Trophoblast cell (in vitro differentiated cells and primary cell): ENCODE measurements at regions not wholly inside any gene's neighbourhood (a gene's known extent, or its start where the extent isn't known, plus 50 kb on each side); places are given as distances from the start of the nearest gene placed in this dataset.

Experiments used
- DNase-seq, 2 donors: peaks; one replicate each; pipeline ENCODE4 v3.0.0-alpha.2; 2016
- H2AFZ ChIP-seq: 2 replicates; pipeline ENCODE4 v1.6.1; 2013; ENCODE audit warnings: low read length, moderate library complexity, mild to moderate bottlenecking; ENCODE audit not compliant: insufficient read depth, poor library complexity
- H2AK5ac ChIP-seq: 2 replicates; pipeline ENCODE4 v1.6.1; 2013; ENCODE audit warnings: mild to moderate bottlenecking, low read length
- H2BK120ac ChIP-seq: 2 replicates; pipeline ENCODE4 v1.6.1; 2013; ENCODE audit warnings: low read length, mild to moderate bottlenecking, moderate library complexity; ENCODE audit not compliant: insufficient read depth, poor library complexity
- H2BK12ac ChIP-seq: 2 replicates; pipeline ENCODE4 v1.6.1; 2013; ENCODE audit warnings: mild to moderate bottlenecking, low read length, moderate library complexity
- H2BK5ac ChIP-seq: 2 replicates; pipeline ENCODE4 v1.6.1; 2013; ENCODE audit warnings: low read length, low read depth, moderate library complexity, mild to moderate bottlenecking; ENCODE audit not compliant: poor library complexity
- H3K14ac ChIP-seq: 2 replicates; pipeline ENCODE4 v1.6.1; 2013; ENCODE audit warnings: mild to moderate bottlenecking, low read length
- H3K18ac ChIP-seq: 2 replicates; pipeline ENCODE4 v1.6.1; 2013; ENCODE audit warnings: mild to moderate bottlenecking, low read length
- H3K23ac ChIP-seq: 2 replicates; pipeline ENCODE4 v1.6.1; 2013; ENCODE audit warnings: low read length
- H3K27ac ChIP-seq: 2 replicates; pipeline ENCODE4 v1.5.1; 2013; ENCODE audit warnings: low read depth, mild to moderate bottlenecking, inconsistent platforms, low read length, moderate library complexity
- H3K27me3 ChIP-seq: 2 replicates; pipeline ENCODE4 v1.6.1; 2013; ENCODE audit warnings: inconsistent platforms, mild to moderate bottlenecking, low read length, moderate library complexity; ENCODE audit not compliant: insufficient read depth
- H3K36me3 ChIP-seq, 2 experiments: 1 replicate in 1 of 2; 2 replicates in 1 of 2; pipeline ENCODE4 v1.6.1; 2013; ENCODE audit warnings: low read length in 2 of 2, mild to moderate bottlenecking in 2 of 2, moderate library complexity in 1 of 2; ENCODE audit not compliant: insufficient read depth in 2 of 2, control insufficient read depth in 1 of 2
- H3K4ac ChIP-seq: 2 replicates; pipeline ENCODE4 v1.6.1; 2013; ENCODE audit warnings: low read depth, mild to moderate bottlenecking, low read length, moderate library complexity
- H3K4me1 ChIP-seq, 2 experiments: 1 replicate in 1 of 2; 2 replicates in 1 of 2; pipeline ENCODE4 v1.6.1; 2013; ENCODE audit warnings: low read length in 2 of 2, mild to moderate bottlenecking in 2 of 2, moderate library complexity in 1 of 2; ENCODE audit not compliant: insufficient read depth in 2 of 2, control insufficient read depth in 1 of 2
- H3K4me2 ChIP-seq: 2 replicates; pipeline ENCODE4 v1.6.1; 2013; ENCODE audit warnings: inconsistent platforms, mild to moderate bottlenecking, low read length, moderate library complexity
- H3K4me3 ChIP-seq: 2 replicates; pipeline ENCODE4 v1.5.1; 2013; ENCODE audit warnings: mild to moderate bottlenecking, low read depth, low read length, inconsistent platforms
- H3K79me1 ChIP-seq: one replicate; pipeline ENCODE4 v1.6.1; 2013; ENCODE audit warnings: low read length
- H3K79me2 ChIP-seq: 2 replicates; pipeline ENCODE4 v1.6.1; 2013; ENCODE audit warnings: low read length, mild to moderate bottlenecking; ENCODE audit not compliant: control insufficient read depth, insufficient read depth, poor library complexity
- H3K9ac ChIP-seq: 2 replicates; pipeline ENCODE4 v1.6.1; 2013; ENCODE audit warnings: mild to moderate bottlenecking, low read length
- H3K9me3 ChIP-seq: 2 replicates; pipeline ENCODE4 v1.6.1; 2013; ENCODE audit warnings: low read depth, mild to moderate bottlenecking, control low read depth, inconsistent platforms, low read length; ENCODE audit not compliant: insufficient read depth
- H4K12ac ChIP-seq: 2 replicates; pipeline ENCODE4 v1.6.1; 2013; ENCODE audit warnings: low read depth, mild to moderate bottlenecking, low read length, moderate library complexity
- H4K8ac ChIP-seq: 2 replicates; pipeline ENCODE4 v1.6.1; 2013; ENCODE audit warnings: low read depth, mild to moderate bottlenecking, low read length, moderate library complexity
- H4K91ac ChIP-seq: one replicate; pipeline ENCODE4 v1.6.1; 2013; ENCODE audit warnings: low read depth, mild to moderate bottlenecking, low read length, moderate library complexity
- WGBS: extraction: QIAGEN DNeasy Blood & Tissue Kit; methylation state at CpG from one replicate; pipeline ENCODE4 v1.1.7; 2013; ENCODE audit warnings: missing lambda C conversion rate; ENCODE audit not compliant: insufficient read length, insufficient coverage; ENCODE audit errors: extremely low coverage; 5-methylcytosine and 5-hydroxymethylcytosine counted together

GRCh38 chr10:4016214-4016740, 231.3 kb upstream of the KLF6 start:
- peaks cover 6% of the 10 kb centered on the region for H3K79me1 ChIP-seq
- peak overlapping the region; percentile 18 for H4K91ac ChIP-seq
- no peak overlapping the region for H3K4me3 ChIP-seq
- no peaks in the 10 kb centered on the region for H3K9me3 ChIP-seq
- H2AK5ac ChIP-seq = no peak overlapping the region
- no peak overlapping the region for H3K9ac ChIP-seq
- H3K79me2 ChIP-seq = no peaks in the 10 kb centered on the region
- H4K8ac ChIP-seq = no peak overlapping the region
- peak overlapping the region; percentile 40 for H2BK120ac ChIP-seq
- H3K4ac ChIP-seq = no peak overlapping the region
- no peak overlapping the region for H3K18ac ChIP-seq
- no CpG with 5 or more reads among the region's 10 CpGs for WGBS
- H3K36me3 ChIP-seq = no peaks in the 10 kb centered on the region
- peak overlapping the region; percentile 73 for H2BK12ac ChIP-seq
- no peaks in the 10 kb centered on the region for H3K27me3 ChIP-seq
- no peak overlapping the region for H3K4me2 ChIP-seq
- no peak overlapping the region for H3K27ac ChIP-seq
- peak overlapping the region; percentile 52 for H3K14ac ChIP-seq
- DNase-seq = peak; percentile 21 to 31
- no peaks in the 10 kb centered on the region for H3K4me1 ChIP-seq
- no peak overlapping the region for H2AFZ ChIP-seq
- H3K23ac ChIP-seq = no peak overlapping the region
- H2BK5ac ChIP-seq = no peak overlapping the region
- no peak overlapping the region for H4K12ac ChIP-seq

GRCh38 chr10:4013651-4014121, 228.7 kb upstream of the KLF6 start:
- Histone ChIP-seq H3K4me1 (no peaks in the 10 kb centered on the region), H3K9ac (no peak overlapping the region), H4K8ac (no peak overlapping the region), H2BK5ac (no peak overlapping the region), H2AFZ (no peak overlapping the region), H3K18ac (no peak overlapping the region), H3K23ac (no peak overlapping the region), H3K27ac (no peak overlapping the region), H3K79me2 (no peaks in the 10 kb centered on the region), H3K14ac (no peak overlapping the region), H3K27me3 (no peaks in the 10 kb centered on the region), H3K79me1 (peaks cover 6% of the 10 kb centered on the region), H4K12ac (no peak overlapping the region), H3K4me3 (no peak overlapping the region), H2AK5ac (peak overlapping the region; percentile 59), H2BK120ac (peak overlapping the region; percentile 28), H4K91ac (peak overlapping the region; percentile 14), H3K36me3 (no peaks in the 10 kb centered on the region), H2BK12ac (peak overlapping the region; percentile 83), H3K9me3 (no peaks in the 10 kb centered on the region), H3K4me2 (no peak overlapping the region), H3K4ac (no peak overlapping the region)
- no CpG with 5 or more reads among the region's 13 CpGs for WGBS
- no peak for DNase-seq

- no peak for DNase-seq
- Histone ChIP-seq H3K18ac (no peak overlapping the region), H2BK5ac (no peak overlapping the region), H2BK12ac (no peak overlapping the region), H3K4me2 (no peak overlapping the region), H2BK120ac (no peak overlapping the region), H3K14ac (no peak overlapping the region), H3K4me1 (no peaks in the 10 kb centered on the region), H3K9ac (no peak overlapping the region), H3K27ac (no peak overlapping the region), H3K79me1 (peaks cover 5% of the 10 kb centered on the region), H3K9me3 (no peaks in the 10 kb centered on the region), H3K4ac (no peak overlapping the region), H2AK5ac (no peak overlapping the region), H2AFZ (no peak overlapping the region), H3K4me3 (no peak overlapping the region), H3K23ac (no peak overlapping the region), H4K91ac (no peak overlapping the region), H3K36me3 (no peaks in the 10 kb centered on the region), H4K8ac (no peak overlapping the region), H3K79me2 (no peaks in the 10 kb centered on the region), H4K12ac (no peak overlapping the region), H3K27me3 (no peaks in the 10 kb centered on the region)
- WGBS = 100% methylated on average over 1 of the region's 2 CpGs
These were observed 227.8 kb upstream of the KLF6 start for GRCh38 chr10:4012848-4013247.

- no peak overlapping the region for H3K23ac ChIP-seq
- no peak overlapping the region for H4K12ac ChIP-seq
- H2BK12ac ChIP-seq = no peak overlapping the region
- no CpG with 5 or more reads among the region's 4 CpGs for WGBS
- H3K27ac ChIP-seq = no peak overlapping the region
- H2BK5ac ChIP-seq = no peak overlapping the region
- no peaks in the 10 kb centered on the region for H3K4me1 ChIP-seq
- peak; percentile 38 to 75 for DNase-seq
- no peak overlapping the region for H4K8ac ChIP-seq
- no peak overlapping the region for H3K4ac ChIP-seq
- H3K27me3 ChIP-seq = no peaks in the 10 kb centered on the region
- H3K14ac ChIP-seq = no peak overlapping the region
- no peaks in the 10 kb centered on the region for H3K36me3 ChIP-seq
- H4K91ac ChIP-seq = no peak overlapping the region
- no peak overlapping the region for H2BK120ac ChIP-seq
- H3K4me2 ChIP-seq = no peak overlapping the region
- H2AK5ac ChIP-seq = no peak overlapping the region
- no peak overlapping the region for H3K9ac ChIP-seq
- H3K9me3 ChIP-seq = no peaks in the 10 kb centered on the region
- no peak overlapping the region for H3K4me3 ChIP-seq
- no peak overlapping the region for H3K18ac ChIP-seq
- no peak overlapping the region for H2AFZ ChIP-seq
- H3K79me1 ChIP-seq = peaks cover under 1% of the 10 kb centered on the region
- H3K79me2 ChIP-seq = no peaks in the 10 kb centered on the region
These were observed 226.3 kb upstream of the KLF6 start for GRCh38 chr10:4011136-4011812.
